ENCODE measurements at regions not wholly inside any gene's neighbourhood (a gene's known extent, or its start where the extent isn't known, plus 50 kb on each side); places are given as distances from the start of the nearest gene placed in this dataset.

DNA sequence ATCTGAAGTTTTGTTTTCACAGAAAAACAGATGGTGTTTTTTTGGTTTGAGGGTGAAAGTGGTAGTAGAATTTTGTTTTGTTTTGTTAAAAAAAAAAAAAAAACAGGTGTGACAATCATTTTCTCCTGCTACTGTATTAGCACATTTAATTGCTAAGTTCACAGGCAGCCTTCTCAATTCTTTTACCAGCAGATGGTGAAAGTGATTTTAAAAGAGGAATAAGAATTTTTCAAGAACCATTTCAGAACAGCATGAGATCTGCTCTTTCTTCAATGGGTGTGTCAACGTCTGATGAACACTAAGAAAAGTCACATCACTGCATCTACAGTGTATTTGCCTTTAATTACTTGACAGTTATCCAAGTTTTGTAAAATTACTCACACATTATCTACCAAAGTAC lies 303.7 kb upstream of the USP15 start:
- no peaks in the 10 kb centered on the region for H3K27me3 ChIP-seq
- no peak for TF ChIP-seq CTCF (IDR thresholded peaks at IDR 0.05)

GRCh38 chr12:61974461-61974860 lies 285.7 kb upstream of the USP15 start:
- Histone ChIP-seq H3K4me1 (ENCODE audit: control insufficient read depth in 1 of 2, insufficient read depth in 1 of 2, low read depth in 1 of 2, low read length in 1 of 2) (no peaks in the 10 kb centered on the region), H3K36me3 (no peaks in the 10 kb centered on the region), H3K9me3 (no peaks in the 10 kb centered on the region), H3K27me3 (no peaks in the 10 kb centered on the region), H3K27ac (no peak overlapping the region), H3K4me3 (ENCODE audit: low read depth in 1 of 2, low read length in 1 of 2) (no peak overlapping the region)
- no peak for TF ChIP-seq CTCF (IDR thresholded peaks at IDR 0.05)

More for the DNA sequence above, 303.7 kb upstream of the USP15 start:
- H3K4me3 ChIP-seq (ENCODE audit: low read depth in 1 of 2, low read length in 1 of 2), result no peak overlapping the region
- H3K36me3 ChIP-seq, result no peaks in the 10 kb centered on the region
- no peaks in the 10 kb centered on the region for H3K9me3 ChIP-seq
- peak overlapping the region; percentile 0 for H3K27ac ChIP-seq
- H3K4me1 ChIP-seq (ENCODE audit: control insufficient read depth in 1 of 2, insufficient read depth in 1 of 2, low read depth in 1 of 2, low read length in 1 of 2), result no peaks in the 10 kb centered on the region

GRCh38 chr12:61985830-61986229 lies 274.4 kb upstream of the USP15 start:
- Histone ChIP-seq H3K9me3 (no peaks in the 10 kb centered on the region), H3K27ac (no peak overlapping the region), H3K27me3 (no peaks in the 10 kb centered on the region), H3K36me3 (no peaks in the 10 kb centered on the region), H3K4me3 (ENCODE audit: low read depth in 1 of 2, low read length in 1 of 2) (no peak overlapping the region), H3K4me1 (ENCODE audit: control insufficient read depth in 1 of 2, insufficient read depth in 1 of 2, low read depth in 1 of 2, low read length in 1 of 2) (peaks cover 13 to 41% of the 10 kb centered on the region in 2 experiments)
- TF ChIP-seq CTCF (IDR thresholded peaks at IDR 0.05), result no peak

DNA sequence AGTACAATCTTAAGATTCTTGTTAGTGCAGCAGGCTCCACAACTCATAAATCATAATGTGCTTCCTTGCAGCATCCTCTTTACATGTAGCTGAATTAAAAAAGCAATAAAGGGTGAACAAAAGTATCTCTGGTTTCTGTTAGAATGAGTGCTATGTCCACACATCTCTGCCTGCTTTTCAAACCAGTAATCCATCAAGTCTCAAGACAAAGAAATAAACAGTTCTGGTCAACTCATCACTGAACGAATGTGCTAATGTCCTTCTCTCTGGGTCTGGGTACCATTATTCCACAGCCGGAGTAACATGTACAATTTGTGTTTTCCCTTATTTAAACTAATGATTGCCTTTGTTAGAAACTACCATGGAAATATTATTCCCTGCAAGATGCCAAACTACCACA lies 273.0 kb upstream of the USP15 start:
- TF ChIP-seq CTCF (IDR thresholded peaks at IDR 0.05), result no peak
- H3K9me3 ChIP-seq, result no peaks in the 10 kb centered on the region
- H3K4me1 ChIP-seq (ENCODE audit: control insufficient read depth in 1 of 2, insufficient read depth in 1 of 2, low read depth in 1 of 2, low read length in 1 of 2), result peaks cover 26 to 54% of the 10 kb centered on the region in 2 experiments
- no peaks in the 10 kb centered on the region for H3K36me3 ChIP-seq
- H3K27ac ChIP-seq, result peak overlapping the region; percentile 79
- no peaks in the 10 kb centered on the region for H3K27me3 ChIP-seq
- peak overlapping the region in 1 of 2 experiments; percentile 16 for H3K4me3 ChIP-seq (ENCODE audit: low read depth in 1 of 2, low read length in 1 of 2)

DNA sequence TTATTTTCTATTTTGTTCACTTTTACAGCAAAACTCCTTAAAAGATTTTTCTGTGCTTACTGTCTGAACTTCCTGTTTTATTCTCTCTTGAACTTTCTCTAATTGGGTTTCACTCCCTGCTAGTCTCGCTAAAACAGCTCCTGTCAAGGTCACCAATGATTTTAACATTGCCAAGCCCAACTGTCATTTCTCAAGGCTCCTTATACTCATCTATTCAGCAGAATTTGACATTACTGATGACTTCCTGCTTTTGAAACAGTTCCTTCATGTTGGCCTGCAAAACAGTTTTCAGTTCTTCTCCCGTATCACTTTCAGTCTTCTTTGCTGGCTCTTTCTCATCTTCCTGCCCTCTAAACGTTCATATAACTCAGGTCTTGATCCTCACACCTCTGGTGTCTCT lies 268.5 kb upstream of the USP15 start:
- no peak for TF ChIP-seq CTCF (IDR thresholded peaks at IDR 0.05)
- Histone ChIP-seq H3K4me3 (ENCODE audit: low read depth in 1 of 2, low read length in 1 of 2) (peak overlapping the region in 1 of 2 experiments; percentile 1), H3K9me3 (no peaks in the 10 kb centered on the region), H3K27ac (peak overlapping the region; percentile 76), H3K4me1 (ENCODE audit: control insufficient read depth in 1 of 2, insufficient read depth in 1 of 2, low read depth in 1 of 2, low read length in 1 of 2) (peaks cover 31 to 69% of the 10 kb centered on the region in 2 experiments), H3K27me3 (no peaks in the 10 kb centered on the region), H3K36me3 (no peaks in the 10 kb centered on the region)

Measured in neutrophil (primary cell).